ENCODE measurements at regions not wholly inside any gene's neighbourhood (a gene's known extent, or its start where the extent isn't known, plus 50 kb on each side); places are given as distances from the start of the nearest gene placed in this dataset.
"Not testable (repeated sequence)": the region's sequence is repeated elsewhere in the genome, so short reads cannot be mapped to it uniquely, and the experiment has no call there.

DNA sequence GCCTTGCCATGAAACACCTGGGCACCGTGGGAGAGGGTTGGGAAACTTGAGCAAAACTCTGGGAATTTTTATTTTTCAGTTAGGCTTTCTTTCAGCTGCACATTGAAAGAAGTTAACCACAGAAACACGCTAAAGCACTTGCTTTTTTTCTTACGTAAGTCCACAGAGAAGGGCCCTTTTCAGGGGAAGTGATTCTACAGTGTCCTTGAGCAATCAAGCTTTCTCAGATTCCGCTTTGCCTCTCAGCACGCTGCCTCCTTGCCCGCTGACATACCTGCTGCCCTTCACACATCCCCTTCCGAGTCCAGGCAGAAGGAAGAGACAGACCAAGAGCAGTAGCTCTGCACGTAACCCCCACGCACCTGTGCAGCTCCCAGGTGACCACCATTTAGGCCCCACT lies 135.5 kb upstream of the MYT1L start:
- intact Hi-C loops (cut with DNase I): no loop called here
- DNase-seq: no peak

DNA sequence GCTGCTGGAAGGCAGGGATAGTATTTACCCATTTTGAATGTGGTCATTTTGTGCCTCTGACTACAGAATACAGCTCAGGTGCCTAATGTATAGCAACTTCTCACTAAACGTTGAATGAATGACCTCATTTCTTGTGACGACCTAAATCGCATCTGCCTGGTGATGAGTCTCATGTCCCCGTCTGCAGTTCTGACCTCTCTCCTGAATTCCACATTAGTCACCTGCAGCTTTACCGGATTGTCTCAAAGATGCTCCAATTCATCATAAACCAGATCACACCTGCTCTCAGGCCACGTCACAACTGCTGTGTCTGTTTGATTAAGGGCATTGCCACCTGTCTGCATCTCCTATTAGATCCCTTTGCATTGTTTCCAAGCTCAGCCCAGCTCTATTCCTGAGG lies 133.6 kb upstream of the MYT1L start:
- no peak for DNase-seq
- intact Hi-C loops (cut with DNase I): no loop called here

GRCh38 chr2:2464094-2464493 lies 133.0 kb upstream of the MYT1L start:
- intact Hi-C loops (cut with DNase I): no loop called here
- DNase-seq: no peak

DNA sequence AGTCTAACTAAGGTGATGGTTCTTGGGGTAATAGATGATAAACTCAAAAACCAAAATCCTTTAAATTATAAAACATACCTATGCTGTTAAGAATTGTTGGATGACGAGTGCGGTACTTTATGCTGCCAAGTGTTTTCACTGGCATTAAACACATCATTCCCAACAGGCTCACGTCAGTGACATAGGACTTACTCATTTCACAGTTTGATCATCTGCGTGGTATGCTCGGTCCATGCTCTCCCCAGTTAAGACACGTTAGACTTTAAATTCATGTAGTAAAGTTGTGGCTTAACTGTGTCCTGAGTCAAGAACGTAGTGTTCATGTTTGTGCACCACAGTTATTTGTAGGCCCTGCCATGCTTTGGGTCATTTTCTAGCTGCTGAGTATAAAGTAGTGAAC lies 125.6 kb upstream of the MYT1L start:
- intact Hi-C loops (cut with DNase I): no loop called here
- no peak for DNase-seq

DNA sequence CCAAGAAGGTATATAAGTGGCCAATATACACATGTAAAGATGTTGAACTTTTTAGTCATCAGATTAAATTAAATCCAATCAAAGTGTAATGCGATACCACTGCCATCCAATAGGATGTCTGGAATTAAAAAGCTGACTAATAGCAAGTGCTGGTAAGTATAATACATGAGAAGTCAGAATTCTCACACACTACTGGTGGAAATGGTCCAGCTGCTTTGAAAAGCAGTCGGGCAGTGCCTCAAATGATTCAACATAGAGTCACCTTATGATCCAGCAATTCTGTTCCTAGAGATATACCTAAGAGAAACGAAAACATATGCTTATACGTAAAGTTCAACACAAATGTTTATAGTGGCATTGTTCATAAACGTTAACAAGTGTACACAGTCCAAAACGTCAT lies 124.1 kb upstream of the MYT1L start:
- DNase-seq: no peak
- intact Hi-C loops (cut with DNase I): no loop called here

DNA sequence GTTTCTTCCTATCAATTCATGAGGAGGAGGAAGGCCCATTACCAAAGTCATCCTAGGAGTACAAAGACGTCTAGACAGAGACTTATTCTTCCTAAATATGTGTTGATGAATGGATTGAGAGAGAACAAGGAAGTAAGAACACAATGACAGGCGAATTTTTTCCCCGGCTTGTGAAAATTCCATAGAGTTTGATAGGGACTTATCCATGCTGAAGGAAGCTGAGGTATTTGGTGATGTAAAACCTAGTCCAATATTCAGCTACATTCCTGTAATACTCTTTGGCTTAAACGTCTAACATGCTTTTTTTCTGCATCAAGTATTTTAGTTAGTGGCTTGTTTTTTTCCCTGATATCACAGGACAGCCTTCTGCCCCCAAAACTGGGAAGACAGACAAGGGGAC lies 121.9 kb upstream of the MYT1L start:
- no peak for DNase-seq
- intact Hi-C loops (cut with DNase I): no loop called here

DNA sequence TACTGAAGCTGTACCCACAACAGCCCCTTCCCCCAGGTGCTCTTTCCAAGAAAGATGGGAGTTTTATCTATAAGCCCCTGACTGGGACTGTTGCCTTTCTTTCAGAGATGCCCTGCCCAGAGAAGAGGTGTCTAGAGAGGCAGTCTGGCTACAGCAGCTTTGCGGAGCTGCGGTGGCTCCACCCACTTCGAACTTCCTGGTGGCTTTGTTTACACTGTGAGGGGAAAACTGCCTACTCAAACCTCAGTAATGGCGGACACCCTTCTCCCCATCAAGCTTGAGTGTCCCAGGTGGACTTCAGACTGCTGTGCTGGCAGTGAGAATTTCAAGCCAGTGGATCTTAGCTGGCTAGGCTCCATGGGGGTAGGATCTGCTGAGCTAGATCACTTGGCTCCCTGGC lies 120.2 kb upstream of the MYT1L start:
- intact Hi-C loops (cut with DNase I); DNase-seq: not testable (repeated sequence)

DNA sequence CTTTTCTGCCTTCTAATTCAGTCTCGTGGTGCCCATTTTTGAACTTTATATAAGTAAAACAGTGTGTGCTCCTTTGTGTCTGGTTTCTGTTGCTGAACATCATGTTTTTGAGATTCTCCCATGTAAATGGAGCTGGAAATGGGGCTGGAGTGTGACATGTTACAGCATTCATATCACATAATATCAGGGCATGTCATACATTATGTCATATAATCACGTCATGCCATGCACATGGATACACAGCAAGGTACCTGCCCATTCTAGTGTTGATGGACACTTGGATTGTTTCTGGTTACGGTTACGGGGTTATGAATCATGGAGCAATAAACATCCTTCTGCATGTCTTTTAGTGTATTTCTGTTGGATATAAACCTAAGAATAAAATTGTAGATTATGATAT lies 117.1 kb upstream of the MYT1L start:
- intact Hi-C loops (cut with DNase I): no loop called here
- DNase-seq: no peak

GRCh38 chr2:2422621-2423020 lies 91.5 kb upstream of the MYT1L start:
- DNase-seq: no peak
- intact Hi-C loops (cut with DNase I): no loop called here

DNA sequence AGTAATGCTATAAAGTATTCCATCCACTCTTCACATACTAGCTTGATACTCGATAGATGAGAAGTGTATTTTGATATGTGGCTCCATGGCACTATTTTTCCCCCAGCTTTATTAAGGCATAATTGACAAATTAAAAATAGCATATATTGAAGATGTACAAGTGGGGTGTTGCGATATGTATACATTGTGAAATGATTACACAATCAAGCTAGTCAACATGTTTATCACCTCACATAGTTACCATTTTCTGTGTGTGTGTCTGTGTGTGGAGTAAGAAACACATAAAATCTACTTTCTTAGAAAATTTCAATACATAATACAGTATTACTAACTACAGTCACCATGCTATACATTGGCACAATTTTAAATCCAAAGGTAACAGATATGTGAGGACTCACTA lies 82.5 kb upstream of the MYT1L start:
- DNase-seq: no peak
- intact Hi-C loops (cut with DNase I): no loop called here

DNA sequence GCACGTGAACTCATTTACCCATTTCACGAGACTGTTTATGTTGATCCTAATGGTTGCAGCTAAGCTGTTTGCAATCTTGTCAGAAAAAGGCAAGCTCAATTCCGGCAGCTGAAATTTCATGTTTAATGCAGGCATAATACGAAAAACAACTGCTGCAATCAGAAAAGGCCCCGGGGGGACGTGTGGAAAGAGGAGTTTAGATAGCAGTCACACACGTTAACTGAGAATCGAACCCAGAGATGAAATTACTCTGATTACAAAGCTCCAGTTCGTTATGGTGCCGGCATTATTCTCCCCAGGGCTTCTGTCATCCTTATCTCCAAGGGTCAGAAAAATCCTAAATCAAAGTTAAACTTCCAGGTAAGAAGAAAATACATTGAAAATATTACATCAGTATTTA lies 79.9 kb upstream of the MYT1L start:
- intact Hi-C loops (cut with DNase I): no loop called here
- DNase-seq: no peak

GRCh38 chr2:2409481-2409880 lies 78.4 kb upstream of the MYT1L start:
- DNase-seq: no peak
- intact Hi-C loops (cut with DNase I): no loop called here

DNA sequence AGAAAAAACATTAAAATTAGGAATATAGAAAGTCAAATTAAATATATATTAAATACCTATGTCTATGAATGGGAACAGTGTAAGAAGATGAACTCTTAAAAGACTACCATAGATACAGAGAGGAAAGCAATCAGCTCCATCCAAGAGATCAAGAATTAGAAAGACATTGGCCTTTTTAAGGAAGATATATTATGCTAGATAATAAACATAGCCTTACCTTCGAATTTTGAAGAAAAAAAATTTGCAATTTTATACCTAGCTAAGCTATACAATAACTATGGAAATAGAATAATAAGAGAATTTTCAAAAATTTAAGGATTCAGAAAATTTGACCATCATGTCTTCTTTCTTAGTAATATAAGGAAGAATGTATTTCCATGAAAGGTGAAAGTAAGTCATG lies 74.7 kb upstream of the MYT1L start:
- DNase-seq: no peak
- intact Hi-C loops (cut with DNase I): no loop called here

DNA sequence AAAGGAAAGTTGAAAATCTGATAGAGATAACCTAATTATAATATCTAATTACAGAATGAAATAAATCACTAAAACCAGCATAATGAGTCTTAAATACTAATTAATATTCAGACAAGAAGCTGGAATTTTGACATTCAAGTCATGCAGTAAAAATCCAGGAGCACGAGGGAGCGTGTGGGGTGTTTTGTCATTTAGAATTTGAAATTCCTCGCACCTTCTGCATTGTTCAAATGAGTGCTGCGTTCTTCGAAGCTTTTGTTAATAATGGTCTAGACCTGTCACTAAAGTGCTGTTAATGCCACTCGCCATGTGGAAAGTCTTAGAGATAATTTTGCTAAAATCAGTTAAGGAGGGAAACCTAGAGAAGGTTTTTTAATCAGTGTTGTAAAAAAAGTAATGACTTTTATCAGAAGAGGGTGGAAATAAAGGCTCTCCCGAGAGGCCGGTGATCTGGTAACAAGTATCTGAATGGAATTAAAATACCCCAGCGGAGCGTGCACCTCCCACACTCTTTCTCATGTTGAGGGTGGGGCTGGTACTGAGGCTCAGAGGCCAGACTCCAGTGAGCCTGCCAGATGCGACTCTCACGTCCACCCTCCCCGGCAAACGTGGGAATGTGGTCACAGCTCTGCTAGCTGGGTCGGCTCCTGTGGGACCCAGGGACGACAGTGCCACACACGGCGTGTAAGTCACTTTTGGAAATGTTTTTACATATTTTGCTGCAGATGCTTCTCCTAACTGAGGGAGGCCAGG lies 69.4 kb upstream of the MYT1L start:
- DNase-seq: no peak
- intact Hi-C loops (cut with DNase I): no loop called here

- intact Hi-C loops (cut with DNase I): no loop called here
- DNase-seq: no peak
Measured at GRCh38 chr2:2399396-2399795, 68.3 kb upstream of the MYT1L start.

DNA sequence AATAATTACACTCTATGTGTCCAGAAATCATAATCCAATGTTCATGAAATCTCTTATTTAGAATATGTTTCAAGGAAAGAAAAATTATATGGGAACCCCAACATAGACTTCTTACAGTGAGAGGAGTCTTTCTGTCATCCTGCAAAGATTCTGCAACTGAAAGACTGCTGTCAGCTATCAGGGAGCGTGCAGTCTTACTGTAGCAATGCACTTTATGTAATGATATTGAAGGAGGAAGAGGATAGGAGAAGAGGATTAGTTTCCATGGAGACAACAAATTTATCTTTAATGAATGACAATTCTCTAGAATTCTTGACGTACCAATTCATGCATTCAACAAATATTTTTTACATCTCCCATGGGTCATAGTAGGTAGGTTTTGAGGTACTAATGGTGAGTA lies 61.3 kb upstream of the MYT1L start:
- DNase-seq: peak in 7 of 42 donors; percentile 7 to 59 (median 19)
- intact Hi-C loops (cut with DNase I): no loop called here

DNA sequence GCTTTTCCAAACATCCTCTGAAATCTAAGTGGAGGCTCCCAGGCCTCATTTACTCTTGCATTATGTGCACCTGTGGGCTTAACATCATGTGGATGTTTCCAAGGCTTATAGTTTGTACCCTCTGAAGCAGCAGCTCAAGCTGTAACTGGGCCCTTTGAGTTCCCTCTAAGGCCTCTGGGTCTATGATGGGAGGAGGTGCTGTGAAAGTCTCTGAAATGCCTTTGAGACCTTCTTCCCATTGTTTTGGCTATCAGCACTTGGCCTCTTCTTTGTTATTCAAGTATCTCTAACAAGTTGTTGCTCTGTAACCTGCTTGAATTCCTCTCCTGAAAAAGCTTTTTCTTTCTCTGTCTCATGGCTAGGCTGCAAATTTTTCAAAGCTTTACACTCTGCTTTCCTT lies 58.1 kb upstream of the MYT1L start:
- intact Hi-C loops (cut with DNase I): no loop called here

More for the DNA sequence above, 58.1 kb upstream of the MYT1L start:
- DNase-seq: no peak
